Skeletal muscle satellite cell (primary cell): ENCODE measurements at regions not wholly inside any gene's neighbourhood (a gene's known extent, or its start where the extent isn't known, plus 50 kb on each side); places are given as distances from the start of the nearest gene placed in this dataset.

ENCODE experiments used
- H3K27me3 ChIP-seq: 2 replicates; pipeline ENCODE4 v1.7.0; 2013; ENCODE audit warnings: low read length; ENCODE audit not compliant: control insufficient read depth, insufficient read depth
- H3K36me3 ChIP-seq: 2 replicates; pipeline ENCODE4 v1.7.0; 2013; ENCODE audit warnings: mild to moderate bottlenecking, control low read depth, low read length; ENCODE audit not compliant: insufficient read depth
- H3K4me1 ChIP-seq: 2 replicates; pipeline ENCODE4 v1.7.0; 2013; ENCODE audit warnings: low read length; ENCODE audit not compliant: control insufficient read depth, insufficient read depth
- H3K4me2 ChIP-seq: 2 replicates; pipeline ENCODE4 v1.7.0; 2013; ENCODE audit warnings: mild to moderate bottlenecking, low read length
- H3K4me3 ChIP-seq: 2 replicates; pipeline ENCODE4 v1.7.0; 2013; ENCODE audit warnings: low read length
- H3K9ac ChIP-seq: 2 replicates; pipeline ENCODE4 v1.7.0; 2013; ENCODE audit warnings: mild to moderate bottlenecking, low read depth, low read length, moderate library complexity
- H3K9me3 ChIP-seq: replicated peaks from 2 replicates; pipeline ENCODE4 v1.7.0; 2013; ENCODE audit warnings: mild to moderate bottlenecking, control low read depth, low read length

GRCh38 chr17:63134867-63135266 lies 168.8 kb downstream of the TANC2 start:
- H3K36me3 ChIP-seq, result peaks cover 3% of the 10 kb centered on the region
- no peaks in the 10 kb centered on the region for H3K27me3 ChIP-seq
- no peak overlapping the region for H3K4me3 ChIP-seq
- H3K9ac ChIP-seq, result no peak overlapping the region
- no peaks in the 10 kb centered on the region for H3K9me3 ChIP-seq
- peaks cover 14% of the 10 kb centered on the region for H3K4me1 ChIP-seq
- no peak overlapping the region for H3K4me2 ChIP-seq

- H3K27me3 ChIP-seq, result no peaks in the 10 kb centered on the region
- no peak overlapping the region for H3K9ac ChIP-seq
- no peaks in the 10 kb centered on the region for H3K9me3 ChIP-seq
- H3K4me1 ChIP-seq, result peaks cover 17% of the 10 kb centered on the region
- H3K4me3 ChIP-seq, result no peak overlapping the region
- H3K4me2 ChIP-seq, result no peak overlapping the region
- no peaks in the 10 kb centered on the region for H3K36me3 ChIP-seq
Measured at GRCh38 chr17:63136369-63137012, 170.5 kb downstream of the TANC2 start.

- H3K4me3 ChIP-seq, result no peak overlapping the region
- H3K36me3 ChIP-seq, result no peaks in the 10 kb centered on the region
- H3K27me3 ChIP-seq, result no peaks in the 10 kb centered on the region
- no peak overlapping the region for H3K9ac ChIP-seq
- no peak overlapping the region for H3K4me2 ChIP-seq
- H3K9me3 ChIP-seq, result no peaks in the 10 kb centered on the region
- peaks cover 17% of the 10 kb centered on the region for H3K4me1 ChIP-seq
Measured at GRCh38 chr17:63137163-63137562, 171.1 kb downstream of the TANC2 start.

GRCh38 chr17:63138713-63139112 lies 172.7 kb downstream of the TANC2 start:
- Histone ChIP-seq H3K4me1 (peaks cover 17% of the 10 kb centered on the region), H3K4me2 (no peak overlapping the region), H3K9me3 (no peaks in the 10 kb centered on the region), H3K36me3 (no peaks in the 10 kb centered on the region), H3K9ac (no peak overlapping the region), H3K4me3 (no peak overlapping the region), H3K27me3 (no peaks in the 10 kb centered on the region)

- Histone ChIP-seq H3K9me3 (no peaks in the 10 kb centered on the region), H3K4me3 (no peak overlapping the region), H3K9ac (no peak overlapping the region), H3K4me2 (no peak overlapping the region), H3K27me3 (no peaks in the 10 kb centered on the region), H3K4me1 (peaks cover 17% of the 10 kb centered on the region), H3K36me3 (no peaks in the 10 kb centered on the region)
Measured at GRCh38 chr17:63139356-63139755, 173.3 kb downstream of the TANC2 start.

- H3K4me3 ChIP-seq, result no peak overlapping the region
- H3K36me3 ChIP-seq, result no peaks in the 10 kb centered on the region
- H3K9me3 ChIP-seq, result no peaks in the 10 kb centered on the region
- H3K4me1 ChIP-seq, result peaks cover 17% of the 10 kb centered on the region
- no peaks in the 10 kb centered on the region for H3K27me3 ChIP-seq
- peak overlapping the region; percentile 1 for H3K4me2 ChIP-seq
- H3K9ac ChIP-seq, result no peak overlapping the region
Measured at GRCh38 chr17:63140255-63140654, 174.2 kb downstream of the TANC2 start.

GRCh38 chr17:63142836-63143235 lies 176.8 kb downstream of the TANC2 start:
- H3K4me1 ChIP-seq, result peaks cover 9% of the 10 kb centered on the region
- H3K27me3 ChIP-seq, result no peaks in the 10 kb centered on the region
- no peaks in the 10 kb centered on the region for H3K36me3 ChIP-seq
- no peak overlapping the region for H3K4me3 ChIP-seq
- H3K9ac ChIP-seq, result no peak overlapping the region
- H3K9me3 ChIP-seq, result no peaks in the 10 kb centered on the region
- no peak overlapping the region for H3K4me2 ChIP-seq

- peaks cover 26% of the 10 kb centered on the region for H3K4me1 ChIP-seq
- H3K4me3 ChIP-seq, result no peak overlapping the region
- H3K4me2 ChIP-seq, result peak overlapping the region; percentile 77
- H3K27me3 ChIP-seq, result no peaks in the 10 kb centered on the region
- H3K9ac ChIP-seq, result no peak overlapping the region
- no peaks in the 10 kb centered on the region for H3K36me3 ChIP-seq
- H3K9me3 ChIP-seq, result no peaks in the 10 kb centered on the region
Measured at GRCh38 chr17:63150490-63150889, 184.5 kb downstream of the TANC2 start.

GRCh38 chr17:63150994-63151464 lies 185.0 kb downstream of the TANC2 start:
- peak overlapping the region; percentile 77 for H3K4me2 ChIP-seq
- H3K36me3 ChIP-seq, result no peaks in the 10 kb centered on the region
- no peaks in the 10 kb centered on the region for H3K27me3 ChIP-seq
- H3K4me1 ChIP-seq, result peaks cover 26% of the 10 kb centered on the region
- no peaks in the 10 kb centered on the region for H3K9me3 ChIP-seq
- peak overlapping the region; percentile 49 for H3K9ac ChIP-seq
- peak overlapping the region; percentile 52 for H3K4me3 ChIP-seq

GRCh38 chr17:63151941-63152523 lies 186.0 kb downstream of the TANC2 start:
- Histone ChIP-seq H3K27me3 (no peaks in the 10 kb centered on the region), H3K4me2 (peak overlapping the region; percentile 77), H3K36me3 (no peaks in the 10 kb centered on the region), H3K9ac (peak overlapping the region; percentile 49), H3K9me3 (no peaks in the 10 kb centered on the region), H3K4me3 (peak overlapping the region; percentile 52), H3K4me1 (peaks cover 26% of the 10 kb centered on the region)

- Histone ChIP-seq H3K36me3 (no peaks in the 10 kb centered on the region), H3K4me2 (peak overlapping the region; percentile 12), H3K9ac (no peak overlapping the region), H3K27me3 (no peaks in the 10 kb centered on the region), H3K4me3 (no peak overlapping the region), H3K9me3 (no peaks in the 10 kb centered on the region), H3K4me1 (peaks cover 26% of the 10 kb centered on the region)
Measured at GRCh38 chr17:63153488-63153887, 187.5 kb downstream of the TANC2 start.
